SU-DHL-6 (cell line): ENCODE measurements at regions not wholly inside any gene's neighbourhood (a gene's known extent, or its start where the extent isn't known, plus 50 kb on each side); places are given as distances from the start of the nearest gene placed in this dataset.

Experiments
- H2AFZ ChIP-seq: fragments of 200-600 bp; sonication (generic); 2 replicates; pipeline ENCODE4 v1.6.1; 2014; ENCODE audit warnings: low read depth, mild to moderate bottlenecking, moderate library complexity, mixed read lengths, antibody characterized with exemption, low read length; ENCODE audit not compliant: severe bottlenecking
- H3F3A ChIP-seq: fragments of 200-600 bp; shearing (Covaris generic); 2 replicates; pipeline ENCODE4 v1.6.0; 2016; ENCODE audit warnings: antibody characterized with exemption, mild to moderate bottlenecking; ENCODE audit not compliant: insufficient read depth
- H3K27ac ChIP-seq: fragments of 200-600 bp; sonication (generic); 2 replicates; pipeline ENCODE4 v1.5.1; 2016; ENCODE audit warnings: low read depth, mild to moderate bottlenecking, low read length, moderate library complexity, mixed read lengths
- H3K27me3 ChIP-seq: fragments of 200-600 bp; sonication (generic), shearing (Covaris generic); 2 replicates; pipeline ENCODE4 v1.6.0; 2014; ENCODE audit warnings: mild to moderate bottlenecking, low read length
- H3K36me3 ChIP-seq: fragments of 200-600 bp; sonication (generic); 2 replicates; pipeline ENCODE4 v1.6.1; 2014; ENCODE audit warnings: mild to moderate bottlenecking, low read length, mixed read lengths
- H3K4me2 ChIP-seq: fragments of 300-600, 200-600 bp; shearing (Covaris generic), sonication (generic); 2 replicates; pipeline ENCODE4 v1.6.0; 2014; ENCODE audit warnings: low read length, low read depth, mild to moderate bottlenecking; ENCODE audit not compliant: poor library complexity, severe bottlenecking
- H3K4me3 ChIP-seq: fragments of 200-600 bp; sonication (generic); 2 replicates; pipeline ENCODE4 v1.5.1; 2014; ENCODE audit warnings: antibody characterized with exemption, low read length, mild to moderate bottlenecking, mixed read lengths; ENCODE audit not compliant: insufficient read depth, poor library complexity, severe bottlenecking
- H3K79me2 ChIP-seq: fragments of 200-600 bp; sonication (generic); 2 replicates; pipeline ENCODE4 v1.6.1; 2014; ENCODE audit warnings: mild to moderate bottlenecking, low read length, moderate library complexity; ENCODE audit not compliant: insufficient read depth
- H3K9ac ChIP-seq: fragments of 200-600 bp; sonication (generic); 2 replicates; pipeline ENCODE4 v1.7.0; 2014; ENCODE audit warnings: mild to moderate bottlenecking, low read length
- H3K9me2 ChIP-seq: fragments of 200-600 bp; sonication (generic); replicated peaks from 2 replicates; pipeline ENCODE4 v1.6.1; 2014; ENCODE audit warnings: low read length; ENCODE audit not compliant: insufficient read depth
- H3K9me3 ChIP-seq: fragments of 200-600 bp; sonication (generic); 2 replicates; pipeline ENCODE4 v1.6.1; 2014; ENCODE audit warnings: low read length, mixed read lengths; ENCODE audit not compliant: insufficient read depth
- H4K20me1 ChIP-seq: fragments of 200-600 bp; sonication (generic); 2 replicates; pipeline ENCODE4 v1.6.1; 2014; ENCODE audit warnings: low read depth, mild to moderate bottlenecking, antibody characterized with exemption, low read length, moderate library complexity, mixed read lengths
- EZH2phosphoT487 ChIP-seq: fragments of 200-600 bp; sonication (generic), shearing (Covaris generic); conservative IDR thresholded peaks from 2 replicates; pipeline ENCODE4 v1.6.1; 2018; ENCODE audit warnings: mild to moderate bottlenecking, antibody characterized with exemption, low read length, moderate library complexity, mixed read lengths
- TF ChIP-seq, protein P1 (sequence below): fragments of 200-600 bp; sonication (generic); IDR thresholded peaks from one replicate; pipeline ENCODE4 v1.5.1; 2017; ENCODE audit warnings: antibody characterized with exemption, mild to moderate bottlenecking, low read length, moderate library complexity; ENCODE audit not compliant: insufficient read depth, poor library complexity, severe bottlenecking

DNA sequence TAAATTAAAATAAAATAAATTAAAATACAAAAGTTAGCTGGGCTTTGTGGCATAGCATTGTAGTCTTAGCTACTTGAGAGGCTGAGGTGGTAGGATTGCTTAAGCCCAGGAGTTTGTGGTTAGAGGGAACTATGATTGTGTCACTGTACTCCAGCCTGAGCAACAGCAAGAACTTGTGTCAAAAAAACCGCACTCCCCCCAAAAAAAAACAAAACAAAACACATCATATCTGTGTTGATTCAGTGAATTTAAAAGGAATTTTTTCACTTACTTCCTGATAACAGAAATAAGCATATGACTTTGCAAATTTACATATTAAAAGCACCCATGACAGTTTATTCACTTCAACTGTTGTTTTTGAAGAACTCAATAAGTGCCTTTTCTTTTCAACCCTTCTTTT lies 68.1 kb upstream of the PELI1 start:
- peak overlapping the region; percentile 82; the same call in 1 of the 2 replicates for H3K27ac ChIP-seq
- no peaks in the 10 kb centered on the region for H3K9me3 ChIP-seq
- H2AFZ ChIP-seq, result no peak overlapping the region
- H3K4me3 ChIP-seq, result no peak overlapping the region
- H4K20me1 ChIP-seq, result no peaks in the 10 kb centered on the region
- peaks cover 13% of the 10 kb centered on the region; the same call in 1 of the 2 replicates for H3K36me3 ChIP-seq
- TF ChIP-seq, protein P1, sequence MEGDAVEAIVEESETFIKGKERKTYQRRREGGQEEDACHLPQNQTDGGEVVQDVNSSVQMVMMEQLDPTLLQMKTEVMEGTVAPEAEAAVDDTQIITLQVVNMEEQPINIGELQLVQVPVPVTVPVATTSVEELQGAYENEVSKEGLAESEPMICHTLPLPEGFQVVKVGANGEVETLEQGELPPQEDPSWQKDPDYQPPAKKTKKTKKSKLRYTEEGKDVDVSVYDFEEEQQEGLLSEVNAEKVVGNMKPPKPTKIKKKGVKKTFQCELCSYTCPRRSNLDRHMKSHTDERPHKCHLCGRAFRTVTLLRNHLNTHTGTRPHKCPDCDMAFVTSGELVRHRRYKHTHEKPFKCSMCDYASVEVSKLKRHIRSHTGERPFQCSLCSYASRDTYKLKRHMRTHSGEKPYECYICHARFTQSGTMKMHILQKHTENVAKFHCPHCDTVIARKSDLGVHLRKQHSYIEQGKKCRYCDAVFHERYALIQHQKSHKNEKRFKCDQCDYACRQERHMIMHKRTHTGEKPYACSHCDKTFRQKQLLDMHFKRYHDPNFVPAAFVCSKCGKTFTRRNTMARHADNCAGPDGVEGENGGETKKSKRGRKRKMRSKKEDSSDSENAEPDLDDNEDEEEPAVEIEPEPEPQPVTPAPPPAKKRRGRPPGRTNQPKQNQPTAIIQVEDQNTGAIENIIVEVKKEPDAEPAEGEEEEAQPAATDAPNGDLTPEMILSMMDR, result no peak
- TF ChIP-seq EZH2phosphoT487, result no peak
- no peaks in the 10 kb centered on the region for H3K27me3 ChIP-seq
- H3K79me2 ChIP-seq, result no peaks in the 10 kb centered on the region
- H3K4me2 ChIP-seq, result no peak overlapping the region
- H3K9ac ChIP-seq, result no peak overlapping the region
- peaks cover 21% of the 10 kb centered on the region for H3F3A ChIP-seq
- no peaks in the 10 kb centered on the region for H3K9me2 ChIP-seq

DNA sequence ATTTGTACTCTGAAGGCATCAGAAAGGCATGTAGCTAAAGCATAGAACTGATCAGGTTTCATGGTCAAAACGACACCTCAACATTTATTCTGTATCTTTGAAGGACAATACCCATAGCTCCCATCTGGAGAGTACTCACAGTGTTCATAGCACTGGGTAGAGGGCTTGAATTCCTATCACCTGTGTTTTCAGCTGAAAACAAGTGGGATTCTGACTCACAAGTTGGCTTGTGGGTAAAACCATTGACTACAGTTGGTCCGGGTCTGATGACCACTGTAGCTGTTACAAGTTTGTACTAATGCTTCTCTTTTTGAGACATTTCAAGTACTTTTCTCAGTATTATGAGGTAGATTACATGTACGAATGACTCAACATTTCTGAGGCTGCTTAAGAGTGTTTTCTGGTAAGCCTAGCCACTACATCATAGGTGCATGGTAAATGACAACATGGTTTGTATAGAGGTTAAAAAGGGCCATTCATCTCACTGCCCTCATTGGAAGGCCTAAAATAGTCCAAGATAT lies 68.6 kb upstream of the PELI1 start:
- no peaks in the 10 kb centered on the region for H3K9me3 ChIP-seq
- H4K20me1 ChIP-seq, result no peaks in the 10 kb centered on the region
- H2AFZ ChIP-seq, result no peak overlapping the region
- no peaks in the 10 kb centered on the region for H3K27me3 ChIP-seq
- H3K9ac ChIP-seq, result no peak overlapping the region
- no peaks in the 10 kb centered on the region for H3K9me2 ChIP-seq
- H3K36me3 ChIP-seq, result peaks cover 13% of the 10 kb centered on the region; the same call in 1 of the 2 replicates
- H3K4me2 ChIP-seq, result peak overlapping the region; percentile 47
- peak overlapping the region; percentile 82 for H3K27ac ChIP-seq
- H3K79me2 ChIP-seq, result no peaks in the 10 kb centered on the region
- TF ChIP-seq EZH2phosphoT487, result no peak
- TF ChIP-seq, protein P1, result no peak
- peaks cover 21% of the 10 kb centered on the region for H3F3A ChIP-seq
- H3K4me3 ChIP-seq, result no peak overlapping the region

DNA sequence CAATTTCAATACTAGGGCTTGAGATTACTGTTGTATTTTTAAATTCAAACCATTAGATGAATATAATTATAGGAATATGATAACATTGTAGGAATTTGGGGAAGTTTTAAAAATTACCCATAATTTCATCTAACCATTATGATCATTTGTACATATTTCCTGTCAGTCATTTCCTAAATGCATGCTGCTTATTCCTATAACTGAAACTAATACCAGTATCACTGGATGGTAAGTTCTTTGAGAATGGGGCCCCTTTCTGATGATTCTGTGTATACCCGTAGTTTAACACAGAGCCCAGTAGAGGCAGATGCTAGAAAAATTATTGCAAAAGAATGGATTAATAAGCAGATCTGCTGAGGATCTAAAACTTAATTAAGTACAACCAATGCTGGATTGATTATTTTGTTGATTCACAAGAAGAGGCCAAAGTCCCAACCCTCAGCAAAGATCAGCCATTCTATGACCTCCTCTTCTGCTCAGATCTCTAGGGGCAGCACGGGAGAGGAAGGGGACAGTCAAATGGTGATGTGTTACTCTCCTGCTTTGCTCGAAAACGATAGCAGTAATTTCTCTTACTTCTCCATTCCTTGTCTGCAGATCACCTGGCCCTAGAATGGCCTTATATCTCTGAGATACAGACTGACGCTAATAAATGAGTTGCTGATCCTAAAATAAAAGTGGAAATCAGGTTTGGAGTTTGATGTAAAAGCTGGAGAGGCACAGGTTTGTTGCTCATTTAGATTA lies 69.5 kb upstream of the PELI1 start:
- Histone ChIP-seq H3K9ac (peak overlapping the region; percentile 26), H3K4me2 (peak overlapping the region; percentile 47), H3K4me3 (peak overlapping the region; percentile 17), H3K27me3 (no peaks in the 10 kb centered on the region), H3K36me3 (peaks cover 13% of the 10 kb centered on the region; the same call in 1 of the 2 replicates), H3K9me3 (no peaks in the 10 kb centered on the region), H3K79me2 (no peaks in the 10 kb centered on the region), H2AFZ (peak overlapping the region; percentile 3), H3K27ac (peak overlapping the region; percentile 82), H3K9me2 (no peaks in the 10 kb centered on the region), H3F3A (peaks cover 21% of the 10 kb centered on the region), H4K20me1 (no peaks in the 10 kb centered on the region)
- no peak for TF ChIP-seq EZH2phosphoT487
- TF ChIP-seq, protein P1, result no peak
